ENCODE measurements at regions not wholly inside any gene's neighbourhood (a gene's known extent, or its start where the extent isn't known, plus 50 kb on each side); places are given as distances from the start of the nearest gene placed in this dataset.

DNA sequence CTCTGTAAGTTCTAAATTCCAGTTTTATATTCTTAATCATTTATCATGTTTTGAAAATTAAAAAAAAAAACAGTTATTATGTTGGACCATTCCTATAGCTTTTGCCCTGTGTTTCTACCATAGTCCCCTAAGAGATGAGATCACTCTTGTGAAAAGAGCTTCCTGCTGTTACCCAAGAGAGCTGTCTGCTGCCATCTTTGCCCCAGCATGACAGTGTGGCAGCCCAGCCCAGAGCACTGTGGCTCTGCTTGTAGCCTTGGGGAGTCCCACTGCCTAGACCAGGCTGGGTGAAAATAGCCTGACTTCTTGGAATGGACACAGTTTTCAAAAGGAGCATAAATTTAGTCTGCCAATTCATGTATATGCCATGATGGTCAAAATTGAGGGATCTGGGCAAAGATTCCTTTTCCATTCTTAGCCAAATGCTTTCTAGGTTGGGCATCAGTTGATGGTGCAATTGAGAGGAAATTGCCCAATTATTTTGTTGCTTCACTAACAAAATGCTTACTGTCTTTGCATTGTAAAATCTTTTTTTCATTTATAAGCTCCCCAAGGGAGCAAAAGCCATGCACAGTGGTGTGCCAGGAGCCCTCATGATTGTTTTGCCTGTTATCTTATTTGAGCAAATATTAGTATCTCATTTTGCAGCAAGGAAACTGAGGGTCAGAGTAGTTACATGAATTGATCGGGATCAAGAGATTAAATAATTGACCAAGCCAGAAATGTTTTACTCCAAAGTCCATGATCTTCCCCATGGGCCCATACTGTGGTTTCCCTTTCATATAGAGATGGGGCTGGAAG, 72.8 kb downstream of the ETS2 start:
- no peak for TF ChIP-seq CTCF (IDR thresholded peaks at IDR 0.05)
- no peak for TF ChIP-seq POLR2A (IDR thresholded peaks at IDR 0.05)
